OCI-LY7 (cell line): ENCODE measurements at regions not wholly inside any gene's neighbourhood (a gene's known extent, or its start where the extent isn't known, plus 50 kb on each side); places are given as distances from the start of the nearest gene placed in this dataset.

Experiments used
- BruUV-seq: library from RNA; stranded (reverse); fragments of 400-500 nt; replicated peaks from 2 replicates; lab custom pipeline; 2021; lab: Mats Ljungman, UMichigan
- CTCF ChIA-PET: fragments of 300-600 bp; sonication (Branson Sonifier 250); formaldehyde crosslinking; loops from one replicate; lab custom pipeline; 2022; ENCODE audit warnings: antibody characterized with exemption; ENCODE audit not compliant: unreplicated experiment; lab: Charles Lee
- POLR2A ChIA-PET: fragments of 300-600 bp; sonication (Branson Sonifier 250); formaldehyde crosslinking; loops from one replicate; lab custom pipeline; 2022; ENCODE audit warnings: antibody characterized with exemption; lab: Charles Lee
- DNase-seq: peaks from one replicate; pipeline ENCODE4 v3.0.0-alpha.2; 2015; ENCODE audit warnings: low spot score
- H2AFZ ChIP-seq: fragments of 200-600 bp; sonication (generic), shearing (Covaris generic); 2 replicates; pipeline ENCODE4 v1.6.1; 2014; ENCODE audit warnings: mild to moderate bottlenecking, antibody characterized with exemption, low read length, moderate library complexity
- H3K27ac ChIP-seq: fragments of 200-600 bp; sonication (generic); 2 replicates; pipeline ENCODE4 v1.5.1; 2014; ENCODE audit warnings: mixed run types, low read depth, mild to moderate bottlenecking, moderate library complexity, low read length, inconsistent platforms; ENCODE audit not compliant: poor library complexity, severe bottlenecking
- H3K36me3 ChIP-seq: fragments of 200-600 bp; sonication (generic); 2 replicates; pipeline ENCODE4 v1.6.1; 2014; ENCODE audit warnings: mild to moderate bottlenecking, antibody characterized with exemption, low read length, moderate library complexity, mixed read lengths; ENCODE audit not compliant: insufficient read depth
- H3K4me1 ChIP-seq: fragments of 200-600 bp; sonication (generic); 2 replicates; pipeline ENCODE4 v1.5.1; 2014; ENCODE audit warnings: mild to moderate bottlenecking, low read length; ENCODE audit not compliant: insufficient read depth, poor library complexity, severe bottlenecking
- H3K4me2 ChIP-seq: fragments of 200-600 bp; sonication (generic); 2 replicates; pipeline ENCODE4 v1.6.1; 2014; ENCODE audit warnings: mild to moderate bottlenecking, low read length
- H3K4me3 ChIP-seq: fragments of 200-600 bp; sonication (generic); 2 replicates; pipeline ENCODE4 v1.5.1; 2014; ENCODE audit warnings: mild to moderate bottlenecking, low read depth, low read length; ENCODE audit not compliant: poor library complexity, severe bottlenecking
- H3K79me2 ChIP-seq: fragments of 200-600 bp; sonication (generic); 2 replicates; pipeline ENCODE4 v1.6.1; 2016; ENCODE audit warnings: low read depth, mild to moderate bottlenecking, low read length, moderate library complexity, mixed read lengths; ENCODE audit not compliant: insufficient read depth
- H3K9me2 ChIP-seq: fragments of 200-600 bp; sonication (generic); 2 replicates; pipeline ENCODE4 v1.6.1; 2016; ENCODE audit warnings: mild to moderate bottlenecking, low read length, mixed read lengths; ENCODE audit not compliant: insufficient read depth
- H3K9me3 ChIP-seq: fragments of 200-600 bp; sonication (generic); 2 replicates; pipeline ENCODE4 v1.6.1; 2014; ENCODE audit warnings: mild to moderate bottlenecking, mixed run types, low read length, mixed read lengths
- H4K20me1 ChIP-seq: fragments of 200-600 bp; sonication (generic); 2 replicates; pipeline ENCODE4 v1.6.1; 2014; ENCODE audit warnings: mild to moderate bottlenecking, antibody characterized with exemption, low read length, moderate library complexity, mixed read lengths; ENCODE audit not compliant: insufficient read depth
- CTCF ChIP-seq: fragments of 200-600 bp; sonication (generic); conservative IDR thresholded peaks from 2 replicates; pipeline ENCODE4 v1.5.1; 2014; ENCODE audit warnings: mild to moderate bottlenecking, antibody characterized with exemption, low read length, moderate library complexity, mixed read lengths
- EZH2phosphoT487 ChIP-seq: fragments of 200-600 bp; sonication (generic); IDR thresholded peaks from 2 replicates; pipeline ENCODE4 v1.6.1; 2018; ENCODE audit warnings: low read depth, borderline replicate concordance, mild to moderate bottlenecking, mixed run types, antibody characterized with exemption, low read length, moderate library complexity, mixed read lengths
- intact Hi-C: fragments of 100-400 bp; cut with micrococcal nuclease; formaldehyde crosslinking; loops from one replicate; pipeline ENCODE4 v1.10.0; 2022; ENCODE audit not compliant: unreplicated experiment

DNA sequence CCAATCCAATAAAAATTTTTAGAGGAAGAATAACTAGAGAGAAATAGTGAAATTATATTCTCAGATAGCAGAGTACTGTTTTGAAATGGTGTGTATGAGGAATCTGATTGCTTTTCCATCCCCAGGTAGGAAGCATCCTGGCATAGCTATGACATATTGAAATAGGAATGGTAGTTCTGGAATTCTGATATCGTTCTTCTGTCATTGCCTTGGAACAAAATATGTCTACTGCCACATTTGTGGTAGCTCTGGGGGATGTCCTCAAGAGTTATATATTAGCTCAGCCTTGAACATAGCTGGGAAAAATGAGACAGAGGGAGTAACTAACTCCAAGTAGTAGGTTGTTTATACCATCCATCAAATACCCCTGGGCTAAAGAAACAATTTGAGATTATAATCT, 950.7 kb downstream of the MCTP2 start:
- CTCF ChIA-PET = no interaction called here
- no TSS peak for BruUV-seq
- TF ChIP-seq EZH2phosphoT487 (no peak), CTCF (no peak)

GRCh38 chr15:95192923-95193322, 961.6 kb downstream of the MCTP2 start:
- Histone ChIP-seq H3K9me3 (no peaks in the 10 kb centered on the region), H3K79me2 (no peaks in the 10 kb centered on the region), H3K4me2 (no peak overlapping the region), H3K36me3 (no peaks in the 10 kb centered on the region), H3K9me2 (no peaks in the 10 kb centered on the region), H3K27ac (no peak overlapping the region), H2AFZ (no peak overlapping the region), H3K4me1 (no peaks in the 10 kb centered on the region), H3K4me3 (no peak overlapping the region), H4K20me1 (no peaks in the 10 kb centered on the region)
- BruUV-seq = no TSS peak
- no peak for TF ChIP-seq CTCF
- TF ChIP-seq EZH2phosphoT487 = no peak
- POLR2A ChIA-PET = no interaction called here
- intact Hi-C loops = no loop called here
- CTCF ChIA-PET = no interaction called here
- DNase-seq = no peak

More for the DNA sequence above, 950.7 kb downstream of the MCTP2 start:
- H3K4me2 ChIP-seq = no peak overlapping the region
- intact Hi-C loops = no loop called here
- H3K27ac ChIP-seq = no peak overlapping the region
- H3K36me3 ChIP-seq = no peaks in the 10 kb centered on the region
- no peak for DNase-seq
- H3K4me3 ChIP-seq = no peak overlapping the region
- H4K20me1 ChIP-seq = no peaks in the 10 kb centered on the region
- no peaks in the 10 kb centered on the region for H3K79me2 ChIP-seq
- H3K9me2 ChIP-seq = no peaks in the 10 kb centered on the region
- POLR2A ChIA-PET = interaction anchor here (0.6 kb wide), 1 partner anchor 259 kb away, joined by 4 read pairs; no protein-coding TSS in a partner anchor
- no peaks in the 10 kb centered on the region for H3K4me1 ChIP-seq
- no peak overlapping the region for H2AFZ ChIP-seq
- no peaks in the 10 kb centered on the region for H3K9me3 ChIP-seq

DNA sequence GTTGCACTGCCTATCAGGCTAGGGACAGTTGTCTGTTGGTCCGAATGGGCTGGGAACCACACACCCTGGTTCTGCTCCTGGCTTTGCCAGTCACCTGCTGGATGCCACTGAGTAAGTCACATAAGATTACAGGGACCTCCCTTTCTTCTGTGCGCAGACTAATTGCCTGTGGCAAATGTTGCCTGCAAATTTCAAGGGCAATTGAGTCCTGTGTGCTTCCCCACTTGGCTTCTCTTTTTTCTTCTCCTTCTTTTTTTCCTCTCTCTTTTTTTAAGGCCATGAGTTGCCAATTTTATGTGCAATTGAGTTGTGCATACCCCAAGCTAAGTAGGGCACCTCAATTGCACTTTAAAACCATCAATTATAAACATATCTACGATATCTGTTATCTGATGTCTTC, 963.4 kb downstream of the MCTP2 start:
- H3K4me1 ChIP-seq = no peaks in the 10 kb centered on the region
- BruUV-seq = no TSS peak
- no peak for DNase-seq
- ChIA-PET POLR2A (no interaction called here), CTCF (no interaction called here)
- H3K9me3 ChIP-seq = no peaks in the 10 kb centered on the region
- H2AFZ ChIP-seq = no peak overlapping the region
- H3K9me2 ChIP-seq = no peaks in the 10 kb centered on the region
- TF ChIP-seq CTCF (no peak), EZH2phosphoT487 (no peak)
- no peaks in the 10 kb centered on the region for H3K79me2 ChIP-seq
- no peak overlapping the region for H3K27ac ChIP-seq
- no peak overlapping the region for H3K4me2 ChIP-seq
- intact Hi-C loops = no loop called here
- H3K36me3 ChIP-seq = no peaks in the 10 kb centered on the region
- no peak overlapping the region for H3K4me3 ChIP-seq
- no peaks in the 10 kb centered on the region for H4K20me1 ChIP-seq
